Activated T-helper 1 cell treated with anti-CD3 and anti-CD28 coated beads, Interleukin-12 subunit alpha, Interleukin-12 subunit beta, Interleukin-2, Interleukin-4 antibody, amounts not matched to agents 30 ng/mL and 10 ng/mL and 1 ng/mL, durations not matched to agents 14 hours and 24 hours and 36 hours (primary cell): ENCODE measurements at regions not wholly inside any gene's neighbourhood (a gene's known extent, or its start where the extent isn't known, plus 50 kb on each side); places are given as distances from the start of the nearest gene placed in this dataset.
A peak's percentile ranks its signal among the peaks of the same experiment; 100 is the strongest.

Source experiments
- DNase-seq: peaks from one replicate; pipeline ENCODE4 v3.0.0; 2021; ENCODE audit warnings: low spot score
- H3K27ac Mint-ChIP-seq: one replicate; pipeline ENCODE4 v1.8.0; 2021; ENCODE audit warnings: mild to moderate bottlenecking, mixed read lengths
- H3K27me3 Mint-ChIP-seq: one replicate; pipeline ENCODE4 v1.8.0; 2022; ENCODE audit warnings: mild to moderate bottlenecking, moderate library complexity, mixed read lengths; ENCODE audit not compliant: insufficient read depth
- H3K36me3 Mint-ChIP-seq: one replicate; pipeline ENCODE4 v1.8.0; 2021; ENCODE audit warnings: low read depth, mixed read lengths
- H3K4me1 Mint-ChIP-seq: one replicate; pipeline ENCODE4 v1.8.0; 2021; ENCODE audit warnings: low read depth, mixed read lengths
- H3K4me3 Mint-ChIP-seq: one replicate; pipeline ENCODE4 v1.8.0; 2021; ENCODE audit warnings: mild to moderate bottlenecking, moderate library complexity, mixed read lengths
- H3K9me3 Mint-ChIP-seq: one replicate; pipeline ENCODE4 v1.8.0; 2021; ENCODE audit warnings: mixed read lengths
- intact Hi-C: fragments of 100-400 bp; cut with micrococcal nuclease; formaldehyde crosslinking; loops from one replicate; pipeline ENCODE4 v1.15.1; 2024

GRCh38 chr1:198892065-198892464 is 253.2 kb downstream of the PTPRC start:
- no peak overlapping the region for H3K4me3 Mint-ChIP-seq
- H3K27ac Mint-ChIP-seq = no peak overlapping the region
- DNase-seq = no peak
- peaks cover 43% of the 10 kb centered on the region for H3K36me3 Mint-ChIP-seq
- intact Hi-C loops = no loop called here
- H3K27me3 Mint-ChIP-seq = no peaks in the 10 kb centered on the region
- no peaks in the 10 kb centered on the region for H3K9me3 Mint-ChIP-seq
- peaks cover 56% of the 10 kb centered on the region for H3K4me1 Mint-ChIP-seq

- peaks cover 56% of the 10 kb centered on the region for H3K4me1 Mint-ChIP-seq
- H3K4me3 Mint-ChIP-seq = no peak overlapping the region
- no peaks in the 10 kb centered on the region for H3K9me3 Mint-ChIP-seq
- no peak overlapping the region for H3K27ac Mint-ChIP-seq
- H3K27me3 Mint-ChIP-seq = no peaks in the 10 kb centered on the region
- no peak for DNase-seq
- H3K36me3 Mint-ChIP-seq = peaks cover 46% of the 10 kb centered on the region
- intact Hi-C loops = no loop called here
Measured at GRCh38 chr1:198893141-198893540, 254.3 kb downstream of the PTPRC start.

GRCh38 chr1:198893763-198894444 is 255.1 kb downstream of the PTPRC start:
- DNase-seq = no peak
- intact Hi-C loops = loop anchor here (2.0 kb wide), 1 partner anchor 13 kb away; no protein-coding TSS in a partner anchor
- no peak overlapping the region for H3K4me3 Mint-ChIP-seq
- H3K4me1 Mint-ChIP-seq = peaks cover 56% of the 10 kb centered on the region
- H3K27ac Mint-ChIP-seq = no peak overlapping the region
- H3K27me3 Mint-ChIP-seq = no peaks in the 10 kb centered on the region
- no peaks in the 10 kb centered on the region for H3K9me3 Mint-ChIP-seq
- H3K36me3 Mint-ChIP-seq = peaks cover 45% of the 10 kb centered on the region

GRCh38 chr1:198901266-198901665 is 262.4 kb downstream of the PTPRC start:
- no peaks in the 10 kb centered on the region for H3K9me3 Mint-ChIP-seq
- peaks cover 50% of the 10 kb centered on the region for H3K36me3 Mint-ChIP-seq
- intact Hi-C loops = no loop called here
- H3K4me3 Mint-ChIP-seq = no peak overlapping the region
- no peak overlapping the region for H3K27ac Mint-ChIP-seq
- no peak for DNase-seq
- peaks cover 55% of the 10 kb centered on the region for H3K4me1 Mint-ChIP-seq
- no peaks in the 10 kb centered on the region for H3K27me3 Mint-ChIP-seq

GRCh38 chr1:198902655-198903054 is 263.8 kb downstream of the PTPRC start:
- no peak overlapping the region for H3K4me3 Mint-ChIP-seq
- intact Hi-C loops = no loop called here
- H3K27ac Mint-ChIP-seq = no peak overlapping the region
- no peaks in the 10 kb centered on the region for H3K27me3 Mint-ChIP-seq
- H3K9me3 Mint-ChIP-seq = no peaks in the 10 kb centered on the region
- H3K36me3 Mint-ChIP-seq = peaks cover 56% of the 10 kb centered on the region
- peaks cover 64% of the 10 kb centered on the region for H3K4me1 Mint-ChIP-seq
- no peak for DNase-seq

- H3K4me1 Mint-ChIP-seq = peaks cover 66% of the 10 kb centered on the region
- H3K9me3 Mint-ChIP-seq = no peaks in the 10 kb centered on the region
- DNase-seq = no peak
- H3K36me3 Mint-ChIP-seq = peaks cover 55% of the 10 kb centered on the region
- H3K27ac Mint-ChIP-seq = no peak overlapping the region
- no peak overlapping the region for H3K4me3 Mint-ChIP-seq
- intact Hi-C loops = no loop called here
- H3K27me3 Mint-ChIP-seq = no peaks in the 10 kb centered on the region
Measured at GRCh38 chr1:198903203-198903602, 264.4 kb downstream of the PTPRC start.

GRCh38 chr1:198903621-198904020 is 264.8 kb downstream of the PTPRC start:
- peaks cover 69% of the 10 kb centered on the region for H3K4me1 Mint-ChIP-seq
- intact Hi-C loops = no loop called here
- H3K4me3 Mint-ChIP-seq = no peak overlapping the region
- H3K27ac Mint-ChIP-seq = peak overlapping the region; percentile 10
- peaks cover 54% of the 10 kb centered on the region for H3K36me3 Mint-ChIP-seq
- no peak for DNase-seq
- H3K9me3 Mint-ChIP-seq = no peaks in the 10 kb centered on the region
- no peaks in the 10 kb centered on the region for H3K27me3 Mint-ChIP-seq

GRCh38 chr1:198904321-198904720 is 265.5 kb downstream of the PTPRC start:
- DNase-seq = no peak
- Mint-ChIP-seq H3K36me3 (peaks cover 48% of the 10 kb centered on the region), H3K4me1 (peaks cover 69% of the 10 kb centered on the region), H3K4me3 (no peak overlapping the region), H3K27ac (no peak overlapping the region), H3K27me3 (no peaks in the 10 kb centered on the region), H3K9me3 (no peaks in the 10 kb centered on the region)
- intact Hi-C loops = no loop called here

GRCh38 chr1:198906739-198907422 is 268.0 kb downstream of the PTPRC start:
- H3K27ac Mint-ChIP-seq = peak overlapping the region; percentile 86
- peak overlapping the region; percentile 27 for H3K4me3 Mint-ChIP-seq
- peaks cover 7% of the 10 kb centered on the region for H3K9me3 Mint-ChIP-seq
- H3K36me3 Mint-ChIP-seq = peaks cover 44% of the 10 kb centered on the region
- no peaks in the 10 kb centered on the region for H3K27me3 Mint-ChIP-seq
- peaks cover 68% of the 10 kb centered on the region for H3K4me1 Mint-ChIP-seq
- intact Hi-C loops = loop anchor here (1.0 to 2.0 kb wide), 3 partner anchors 12 to 30 kb away; no protein-coding TSS in a partner anchor
- no peak for DNase-seq

GRCh38 chr1:198907423-198907746 is 268.5 kb downstream of the PTPRC start:
- Mint-ChIP-seq H3K36me3 (peaks cover 47% of the 10 kb centered on the region), H3K27ac (peak overlapping the region; percentile 86), H3K27me3 (no peaks in the 10 kb centered on the region), H3K4me1 (peaks cover 68% of the 10 kb centered on the region), H3K9me3 (peaks cover 7% of the 10 kb centered on the region), H3K4me3 (peak overlapping the region; percentile 27)
- intact Hi-C loops = loop anchor here (1.0 to 2.0 kb wide), 3 partner anchors 12 to 29 kb away; no protein-coding TSS in a partner anchor
- no peak for DNase-seq

- H3K9me3 Mint-ChIP-seq = peaks cover 7% of the 10 kb centered on the region
- no peak overlapping the region for H3K4me3 Mint-ChIP-seq
- peaks cover 70% of the 10 kb centered on the region for H3K4me1 Mint-ChIP-seq
- intact Hi-C loops = no loop called here
- no peak overlapping the region for H3K27ac Mint-ChIP-seq
- no peak for DNase-seq
- H3K36me3 Mint-ChIP-seq = peaks cover 49% of the 10 kb centered on the region
- no peaks in the 10 kb centered on the region for H3K27me3 Mint-ChIP-seq
Measured at GRCh38 chr1:198908995-198909394, 270.2 kb downstream of the PTPRC start.

- Mint-ChIP-seq H3K27ac (no peak overlapping the region), H3K4me1 (peaks cover 68% of the 10 kb centered on the region), H3K36me3 (peaks cover 50% of the 10 kb centered on the region), H3K9me3 (peaks cover 7% of the 10 kb centered on the region), H3K27me3 (no peaks in the 10 kb centered on the region), H3K4me3 (no peak overlapping the region)
- intact Hi-C loops = no loop called here
- DNase-seq = no peak
Measured at GRCh38 chr1:198909973-198910372, 271.1 kb downstream of the PTPRC start.

- intact Hi-C loops = no loop called here
- Mint-ChIP-seq H3K4me1 (peaks cover 67% of the 10 kb centered on the region), H3K4me3 (no peak overlapping the region), H3K27ac (no peak overlapping the region), H3K36me3 (peaks cover 50% of the 10 kb centered on the region), H3K9me3 (peaks cover 7% of the 10 kb centered on the region), H3K27me3 (no peaks in the 10 kb centered on the region)
- DNase-seq = no peak
Measured at GRCh38 chr1:198910816-198911215, 272.0 kb downstream of the PTPRC start.
